ENCODE measurements at regions not wholly inside any gene's neighbourhood (a gene's known extent, or its start where the extent isn't known, plus 50 kb on each side); places are given as distances from the start of the nearest gene placed in this dataset.

DNA sequence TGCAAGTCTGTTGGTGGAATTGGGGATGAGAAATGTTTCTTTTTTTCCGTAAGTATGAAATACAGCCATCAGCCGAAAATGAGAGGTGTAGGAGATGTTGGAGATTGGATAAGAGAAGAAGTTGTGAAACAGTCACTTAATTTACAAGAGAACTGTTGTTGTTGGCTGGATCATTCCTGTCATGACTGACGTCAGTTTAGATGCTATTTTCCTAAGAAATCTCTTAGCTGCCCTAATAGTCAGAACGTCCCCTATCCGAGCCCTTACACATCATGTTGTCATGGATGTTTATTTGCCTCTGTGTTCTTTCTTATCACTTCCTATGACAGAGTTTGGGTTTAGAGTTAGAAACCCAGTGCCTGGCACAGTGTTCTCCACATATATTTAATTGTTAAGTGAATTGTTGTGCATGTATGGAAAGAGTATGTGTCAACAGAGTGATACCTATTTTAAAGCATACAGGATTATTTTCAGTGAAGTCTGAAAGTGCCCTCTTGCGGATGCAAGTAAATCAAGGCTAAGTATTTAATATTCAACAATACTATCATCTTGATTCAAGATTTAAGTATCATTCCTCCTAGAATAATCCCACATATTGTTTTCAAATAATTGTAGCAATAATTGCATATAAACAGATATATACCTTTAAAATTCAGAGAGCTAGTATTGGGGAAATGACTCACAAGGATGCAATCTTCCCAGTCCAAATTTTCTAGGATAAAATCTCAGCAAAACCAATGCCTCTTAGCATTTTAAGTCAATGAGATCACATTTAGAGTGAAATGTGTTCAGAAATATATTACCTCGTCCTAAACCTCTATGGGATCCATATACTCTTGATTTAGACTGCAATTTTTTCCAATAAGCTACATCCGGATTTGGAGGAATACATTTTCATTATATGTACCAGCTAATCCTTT, 309.9 kb upstream of the NOX3 start:
- TF ChIP-seq GATA2 (IDR thresholded peaks at IDR 0.05; ENCODE audit: low read depth, low read length) (no peak), GATA3 (IDR thresholded peaks at IDR 0.05; ENCODE audit: low read depth, low read length) (no peak)

DNA sequence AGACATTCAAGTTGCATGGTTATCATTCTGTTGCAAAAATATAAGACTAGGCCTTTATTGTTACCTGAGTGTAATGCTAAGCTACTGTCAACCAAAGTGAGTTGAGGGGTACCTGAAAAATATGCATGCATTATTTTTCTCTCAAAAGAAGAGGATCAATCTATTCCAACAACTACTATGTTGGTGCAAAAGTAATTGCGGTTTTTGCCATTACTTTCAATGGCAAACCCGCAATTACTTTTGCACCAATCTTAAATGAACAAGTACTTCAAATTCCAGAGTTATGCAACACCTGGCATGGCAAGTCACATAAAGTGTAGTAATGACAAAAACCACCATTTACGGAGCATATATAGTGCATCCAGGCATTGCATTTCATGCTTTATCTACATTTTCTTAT, 307.0 kb upstream of the NOX3 start:
- TF ChIP-seq GATA2 (IDR thresholded peaks at IDR 0.05; ENCODE audit: low read depth, low read length), result no peak
- TF ChIP-seq GATA3 (IDR thresholded peaks at IDR 0.05; ENCODE audit: low read depth, low read length), result no peak

GRCh38 chr6:155755452-155755851, 299.8 kb upstream of the NOX3 start:
- TF ChIP-seq GATA2 (IDR thresholded peaks at IDR 0.05; ENCODE audit: low read depth, low read length), result no peak
- no peak for TF ChIP-seq GATA3 (IDR thresholded peaks at IDR 0.05; ENCODE audit: low read depth, low read length)

- no peak for TF ChIP-seq GATA2 (IDR thresholded peaks at IDR 0.05; ENCODE audit: low read depth, low read length)
- no peak for TF ChIP-seq GATA3 (IDR thresholded peaks at IDR 0.05; ENCODE audit: low read depth, low read length)
These were observed 291.9 kb upstream of the NOX3 start for GRCh38 chr6:155747491-155747890.

GRCh38 chr6:155740781-155741399, 285.3 kb upstream of the NOX3 start:
- TF ChIP-seq GATA2 (IDR thresholded peaks at IDR 0.05; ENCODE audit: low read depth, low read length) (no peak), GATA3 (IDR thresholded peaks at IDR 0.05; ENCODE audit: low read depth, low read length) (no peak)

GRCh38 chr6:155738602-155739105, 283.0 kb upstream of the NOX3 start:
- TF ChIP-seq GATA2 (IDR thresholded peaks at IDR 0.05; ENCODE audit: low read depth, low read length), result no peak
- no peak for TF ChIP-seq GATA3 (IDR thresholded peaks at IDR 0.05; ENCODE audit: low read depth, low read length)

GRCh38 chr6:155717374-155717773, 261.7 kb upstream of the NOX3 start:
- no peak for TF ChIP-seq GATA3 (IDR thresholded peaks at IDR 0.05; ENCODE audit: low read depth, low read length)
- no peak for TF ChIP-seq GATA2 (IDR thresholded peaks at IDR 0.05; ENCODE audit: low read depth, low read length)

GRCh38 chr6:155710704-155711103, 255.1 kb upstream of the NOX3 start:
- TF ChIP-seq GATA3 (IDR thresholded peaks at IDR 0.05; ENCODE audit: low read depth, low read length), result no peak
- TF ChIP-seq GATA2 (IDR thresholded peaks at IDR 0.05; ENCODE audit: low read depth, low read length), result no peak

DNA sequence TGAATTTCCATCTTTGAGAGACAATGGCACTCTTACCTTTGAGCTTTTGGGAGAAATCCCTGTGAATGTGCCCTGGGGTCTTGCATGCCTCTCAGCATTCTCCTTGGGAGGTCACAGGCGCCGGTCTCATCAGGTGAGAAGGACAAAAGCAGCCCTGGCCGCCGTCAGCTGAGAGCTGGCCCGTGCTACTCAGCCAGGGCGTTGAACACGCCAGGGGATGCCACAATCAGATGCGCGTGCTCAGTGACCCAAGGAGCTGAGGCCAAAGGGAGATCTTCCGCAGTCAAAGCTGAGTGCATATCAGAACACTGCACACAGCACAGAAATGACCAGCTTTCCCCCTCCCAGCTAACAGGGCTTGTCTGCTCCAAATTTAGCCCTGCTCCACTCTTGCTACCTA, 253.6 kb upstream of the NOX3 start:
- TF ChIP-seq GATA2 (IDR thresholded peaks at IDR 0.05; ENCODE audit: low read depth, low read length), result no peak
- no peak for TF ChIP-seq GATA3 (IDR thresholded peaks at IDR 0.05; ENCODE audit: low read depth, low read length)

- TF ChIP-seq GATA3 (IDR thresholded peaks at IDR 0.05; ENCODE audit: low read depth, low read length), result no peak
- no peak for TF ChIP-seq GATA2 (IDR thresholded peaks at IDR 0.05; ENCODE audit: low read depth, low read length)
These were observed 252.5 kb upstream of the NOX3 start for GRCh38 chr6:155708100-155708499.

DNA sequence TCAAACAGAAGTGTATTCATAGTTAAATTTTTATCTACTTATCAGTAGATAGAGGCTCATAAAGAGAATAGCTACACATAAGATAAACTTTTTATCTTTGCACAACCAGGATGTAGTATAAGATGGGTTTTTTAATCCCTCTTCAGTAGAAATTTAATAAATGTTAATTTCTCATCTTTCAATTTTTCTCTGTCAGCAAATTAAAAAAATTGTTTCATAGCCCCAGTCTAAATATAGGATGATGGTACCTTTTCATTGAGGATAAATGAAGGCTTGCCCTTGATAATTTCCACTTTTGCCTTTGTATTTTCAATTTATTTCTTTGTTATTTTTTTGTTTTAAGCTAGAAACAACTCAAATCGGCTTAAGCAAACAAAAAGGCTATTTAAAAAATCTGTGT, 251.2 kb upstream of the NOX3 start:
- no peak for TF ChIP-seq GATA2 (IDR thresholded peaks at IDR 0.05; ENCODE audit: low read depth, low read length)
- TF ChIP-seq GATA3 (IDR thresholded peaks at IDR 0.05; ENCODE audit: low read depth, low read length), result no peak

- no peak for TF ChIP-seq GATA3 (IDR thresholded peaks at IDR 0.05; ENCODE audit: low read depth, low read length)
- no peak for TF ChIP-seq GATA2 (IDR thresholded peaks at IDR 0.05; ENCODE audit: low read depth, low read length)
These were observed 250.7 kb upstream of the NOX3 start for GRCh38 chr6:155706341-155706740.

DNA sequence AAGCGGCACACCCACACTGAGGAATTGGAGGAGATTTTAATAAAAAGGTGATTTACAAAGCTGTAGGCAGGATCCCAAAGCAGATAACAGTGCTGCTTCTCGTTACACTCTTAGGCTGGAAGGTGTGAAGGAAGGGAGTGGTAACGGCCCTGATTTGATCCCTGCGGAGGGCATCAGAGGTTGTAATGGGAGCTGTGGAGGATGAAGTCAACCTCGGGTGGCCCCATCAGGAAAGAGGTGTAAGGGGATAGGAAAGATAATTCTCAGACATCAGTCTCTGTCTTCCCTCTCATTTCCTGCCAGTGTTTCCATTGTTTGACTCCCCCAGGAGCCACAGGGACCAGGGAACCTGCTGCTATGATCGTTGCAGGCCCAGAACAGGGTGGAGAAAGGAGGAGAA, 245.7 kb upstream of the NOX3 start:
- TF ChIP-seq GATA2 (IDR thresholded peaks at IDR 0.05; ENCODE audit: low read depth, low read length) (no peak), GATA3 (IDR thresholded peaks at IDR 0.05; ENCODE audit: low read depth, low read length) (no peak)

DNA sequence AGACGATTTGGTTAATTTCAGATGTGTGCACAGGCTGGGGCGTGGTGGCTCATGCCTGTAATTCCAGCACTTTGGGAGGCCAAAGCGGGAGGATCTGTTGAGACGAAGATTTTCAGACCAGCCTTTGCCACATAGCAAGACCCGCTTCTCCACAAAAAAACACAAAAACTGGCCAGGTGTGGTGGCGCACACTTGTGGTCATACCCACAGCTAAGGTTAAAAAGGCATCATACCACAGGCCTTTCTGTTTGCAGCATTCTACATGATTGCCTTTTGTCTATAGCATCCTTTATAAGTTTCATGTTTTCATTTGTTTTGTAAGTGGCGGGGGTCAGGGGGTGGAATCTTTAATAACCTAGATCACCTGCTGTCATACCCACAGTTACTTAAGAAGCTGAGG, 239.9 kb upstream of the NOX3 start:
- TF ChIP-seq GATA2 (IDR thresholded peaks at IDR 0.05; ENCODE audit: low read depth, low read length) (no peak), GATA3 (IDR thresholded peaks at IDR 0.05; ENCODE audit: low read depth, low read length) (no peak)

DNA sequence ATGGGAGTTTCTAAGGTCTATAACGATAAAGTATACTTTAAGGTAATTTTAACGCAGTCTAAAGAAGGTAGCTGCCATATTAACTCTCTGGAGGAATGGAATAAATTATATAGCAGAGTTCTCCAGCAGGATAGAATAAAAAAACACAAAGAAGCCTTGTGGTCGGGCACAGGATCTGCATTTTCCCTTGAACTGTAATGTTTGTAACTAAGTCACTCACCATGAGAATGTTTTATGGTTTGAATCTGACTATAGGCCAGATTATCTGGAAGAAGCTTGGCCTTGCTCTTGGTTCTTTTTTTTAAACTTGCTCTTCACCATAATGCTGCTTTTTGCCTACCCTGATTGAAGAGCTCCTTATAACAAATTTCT, 238.8 kb upstream of the NOX3 start:
- TF ChIP-seq GATA2 (IDR thresholded peaks at IDR 0.05; ENCODE audit: low read depth, low read length), result no peak
- no peak for TF ChIP-seq GATA3 (IDR thresholded peaks at IDR 0.05; ENCODE audit: low read depth, low read length)
